Heart right ventricle (tissue), 16 donors: ENCODE measurements at regions not wholly inside any gene's neighbourhood (a gene's known extent, or its start where the extent isn't known, plus 50 kb on each side); places are given as distances from the start of the nearest gene placed in this dataset.

Source experiments
- ATAC-seq, 8 donors: fragments of 200-7000 bp; cut with Tn5 transposase; one replicate each; pipeline ENCODE4 v1.9.1; 2020; ENCODE audit warnings: mild to moderate bottlenecking in 8 of 8, moderate library complexity in 8 of 8, moderate number of reproducible peaks in 1 of 8
- DNase-seq, 2 donors: peaks; one replicate each; pipeline ENCODE4 v3.0.0-alpha.2; 2020
- H3K27ac ChIP-seq, 10 donors: fragments of 200-600 bp; sonication (generic) in 2 of 10; one replicate each; pipeline versions ENCODE4 v1.5.0 to v1.8.0; 2020 to 2022; ENCODE audit warnings: mild to moderate bottlenecking in 3 of 10
- H3K27me3 ChIP-seq, 7 donors: fragments of 200-600 bp; one replicate each; pipeline ENCODE4 v1.8.0; 2021 to 2022; ENCODE audit warnings: mild to moderate bottlenecking in 2 of 7
- H3K36me3 ChIP-seq, 9 donors: fragments of 200-600 bp; sonication (generic) in 1 of 9; one replicate each; pipeline versions ENCODE4 v1.5.0 to v1.8.0; 2020 to 2022; ENCODE audit warnings: mild to moderate bottlenecking in 2 of 9
- H3K4me1 ChIP-seq, 9 donors: fragments of 200-600 bp; sonication (generic) in 1 of 9; one replicate each; pipeline versions ENCODE4 v1.5.0 to v1.8.0; 2020 to 2022; ENCODE audit warnings: mild to moderate bottlenecking in 4 of 9
- H3K4me3 ChIP-seq, 10 donors: fragments of 200-600 bp; sonication (generic) in 2 of 10; one replicate each; pipeline versions ENCODE4 v1.5.0 to v1.8.0; 2020 to 2022; ENCODE audit warnings: mild to moderate bottlenecking in 7 of 10, moderate library complexity in 2 of 10
- H3K9me3 ChIP-seq, 11 donors: fragments of 200-600 bp in 10 of 11; sonication (generic) in 2 of 11; one replicate each; pipeline versions ENCODE4 v1.5.0 to v1.8.0; 2013 to 2022; ENCODE audit warnings: mild to moderate bottlenecking in 2 of 11, control low read depth in 1 of 11, moderate library complexity in 1 of 11
- CTCF ChIP-seq, 9 donors: fragments of 200-600 bp; sonication (generic) in 2 of 9; IDR thresholded peaks; one replicate each; pipeline versions ENCODE4 v1.5.0 to v1.8.0; 2021 to 2022; ENCODE audit warnings: antibody characterized with exemption in 9 of 9, mild to moderate bottlenecking in 5 of 9, moderate library complexity in 1 of 9
- WGBS, 2 donors: extraction: QIAGEN DNeasy Blood & Tissue Kit; methylation state at CpG; one replicate each; pipeline ENCODE4 v1.1.7; 2013; ENCODE audit warnings: inconsistent platforms in 1 of 2; 5-methylcytosine and 5-hydroxymethylcytosine counted together
- intact Hi-C, 10 donors: fragments of 100-400 bp; cut with DNase I; formaldehyde crosslinking; loops; one replicate each; pipeline versions ENCODE4 v1.11.1 to v1.14.2; 2022
- donor health status: Arrhythmogenic right ventricular cardiomyopathy.
- donor health status: ischemic (EF 13 %, LVEDD 7.1; RV severe dilation, severe dysfunction).
- donor health status: healthy with polysubstance abuse.
- donor health status: DM: no; HTN: yes; CAD: no.
- donor health status: DM: no; HTN: no; CAD: no.
- donor health status: ischemic (EF 25% LVEDD 6.9; RV normal size, moderate dysfunction).
- donor health status: ischemic (EF 25% LVEDD 5.7; RV mildly dilated, moderate dysfunction).
- donor health status: healthy.
- donor health status: DM: yes; HTN: yes; CAD: no.
- donor health status: Ischemic cardiomyopathy.
- donor health status: ischemic (EF 35%, LVEDD 5.7; RV mildly dilated, moderate dysfunction).
- donor health status: nonischemic (EF 11% LVEDD 7.7; RV severe dilation, severe dysfunction).
- donor health status: DM: yes; HTN: yes; CAD: no.
- donor health status: PGD.
- donor health status: ischemic (EF 29% LVEDD 5.4; RV normal size, mild dysfunction).
- donor health status: nonischemic (EF 23%, LVEDD 6.1; RV moderate dilation, normal function).

- peaks cover 0 to 25% (median 0%) of the 10 kb centered on the region in 9 donors for H3K4me1 ChIP-seq
- no peaks in the 10 kb centered on the region for H3K27me3 ChIP-seq
- no peak for DNase-seq
- intact Hi-C loops, result no loop called here
- H3K27ac ChIP-seq, result no peak overlapping the region
- TF ChIP-seq CTCF (IDR thresholded peaks at IDR 0.05), result no peak
- H3K9me3 ChIP-seq, result peaks cover 0 to 10% (median 4%) of the 10 kb centered on the region in 11 donors
- no peak overlapping the region for H3K4me3 ChIP-seq
- H3K36me3 ChIP-seq, result no peaks in the 10 kb centered on the region
- no peak for ATAC-seq
These were observed 441.1 kb downstream of the HAO1 start for GRCh38 chr20:7499201-7499600.

GRCh38 chr20:7500231-7500663 lies 440.0 kb downstream of the HAO1 start:
- H3K4me3 ChIP-seq, result no peak overlapping the region
- intact Hi-C loops, result no loop called here
- WGBS, 2 donors, result 72 to 77% methylated on average over 1 of the region's 1 CpG
- H3K27ac ChIP-seq, result no peak overlapping the region
- no peak for ATAC-seq
- no peak for DNase-seq
- H3K27me3 ChIP-seq, result no peaks in the 10 kb centered on the region
- TF ChIP-seq CTCF (IDR thresholded peaks at IDR 0.05), result no peak
- H3K9me3 ChIP-seq, result no peaks in the 10 kb centered on the region
- H3K4me1 ChIP-seq, result peaks cover 0 to 25% (median 0%) of the 10 kb centered on the region in 9 donors
- H3K36me3 ChIP-seq, result no peaks in the 10 kb centered on the region

GRCh38 chr20:7503501-7503900 lies 436.8 kb downstream of the HAO1 start:
- ATAC-seq (peak in 7 of 8 donors; percentile 52 to 91 (median 81)), DNase-seq (peak in 1 of 2 donors; percentile 16)
- Histone ChIP-seq H3K27me3 (no peaks in the 10 kb centered on the region), H3K9me3 (no peaks in the 10 kb centered on the region), H3K4me1 (peaks cover 0 to 13% (median 0%) of the 10 kb centered on the region in 9 donors), H3K36me3 (no peaks in the 10 kb centered on the region), H3K27ac (peak overlapping the region in 3 of 10 donors; percentile 14 to 46 (median 19)), H3K4me3 (no peak overlapping the region)
- 36 to 41% methylated on average over 3 of the region's 3 CpGs for WGBS, 2 donors
- intact Hi-C loops, result no loop called here
- no peak for TF ChIP-seq CTCF (IDR thresholded peaks at IDR 0.05)

DNA sequence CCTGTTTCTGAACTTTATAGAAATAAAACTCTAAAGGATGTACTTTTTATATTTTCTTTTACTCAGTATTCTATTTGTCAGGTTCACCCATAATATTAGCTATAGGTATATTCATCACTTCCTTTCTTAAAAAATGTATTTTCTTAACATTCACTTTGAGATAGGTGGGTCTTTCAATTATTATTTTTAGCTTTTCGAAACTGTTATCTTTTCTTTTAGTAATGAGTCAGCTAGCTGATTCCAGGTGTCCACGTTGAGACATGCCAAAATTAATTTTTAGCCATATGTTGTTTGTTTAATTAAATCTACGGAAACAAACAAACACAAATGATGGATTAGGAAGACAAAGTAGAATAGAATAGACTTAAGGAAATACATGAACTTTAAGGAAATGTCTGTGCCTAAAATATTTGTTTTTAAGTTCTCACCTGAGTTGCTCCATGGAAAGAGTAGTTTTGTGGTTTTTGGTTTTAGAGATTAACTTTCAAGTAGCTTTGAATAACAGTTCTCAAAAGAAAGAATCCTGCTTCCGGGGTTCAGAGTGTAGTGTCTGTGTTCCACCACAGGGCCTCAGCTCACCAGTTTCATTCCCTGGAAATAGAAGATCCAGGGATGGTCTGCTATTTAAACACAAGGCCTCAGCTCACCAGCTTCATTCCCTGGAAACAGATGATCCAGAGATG lies 435.0 kb downstream of the HAO1 start:
- Histone ChIP-seq H3K36me3 (no peaks in the 10 kb centered on the region), H3K4me3 (no peak overlapping the region), H3K9me3 (no peaks in the 10 kb centered on the region), H3K4me1 (peaks cover 0 to 13% (median 0%) of the 10 kb centered on the region in 9 donors), H3K27me3 (no peaks in the 10 kb centered on the region), H3K27ac (no peak overlapping the region)
- DNase-seq (no peak), ATAC-seq (no peak)
- intact Hi-C loops, result no loop called here
- TF ChIP-seq CTCF (IDR thresholded peaks at IDR 0.05), result no peak
- 70 to 72% methylated on average over 4 of the region's 4 CpGs for WGBS, 2 donors
